Tibial artery (tissue), 4 donors: ENCODE measurements at regions not wholly inside any gene's neighbourhood (a gene's known extent, or its start where the extent isn't known, plus 50 kb on each side); places are given as distances from the start of the nearest gene placed in this dataset.

Experiments
- DNase-seq, 2 donors: peaks; one replicate each; pipeline ENCODE4 v3.0.0-alpha.2; 2019
- H3K27ac ChIP-seq, 2 donors: fragments of 200-600 bp; sonication (generic) in 1 of 2; 1 replicate in 1 of 2; 2 replicates in 1 of 2; pipeline ENCODE4 v1.5.1; 2018 to 2019; ENCODE audit warnings: mild to moderate bottlenecking in 1 of 2
- H3K27me3 ChIP-seq, 2 donors: fragments of 200-600 bp; sonication (generic) in 1 of 2; one replicate each; pipeline versions ENCODE4 v1.5.1 to v1.6.0; 2016 to 2019
- H3K36me3 ChIP-seq, 3 donors: fragments of 200-600 bp; sonication (generic) in 2 of 3; one replicate each; pipeline ENCODE4 v1.5.1; 2016 to 2019; ENCODE audit warnings: mild to moderate bottlenecking in 2 of 3
- H3K4me1 ChIP-seq, 4 donors: fragments of 200-600 bp; sonication (generic) in 2 of 4; 1 replicate in 3 of 4; 2 replicates in 1 of 4; pipeline ENCODE4 v1.5.1; 2016 to 2019
- H3K4me3 ChIP-seq, 2 donors: fragments of 200-600 bp; sonication (generic) in 1 of 2; 1 replicate in 1 of 2; 2 replicates in 1 of 2; pipeline ENCODE4 v1.5.1; 2018 to 2019; ENCODE audit warnings: mild to moderate bottlenecking in 2 of 2
- H3K9me3 ChIP-seq, 3 donors: fragments of 200-600 bp; sonication (generic) in 1 of 3; one replicate each; pipeline ENCODE4 v1.5.1; 2016 to 2019
- intact Hi-C: fragments of 100-400 bp; cut with DNase I; formaldehyde crosslinking; loops from one replicate; pipeline ENCODE4 v1.15.0; 2023; ENCODE audit warnings: low total_unique reads
- TF ChIP-seq, protein P1 (sequence below), 2 experiments: fragments of 200-600 bp in 1 of 2; fragments of 450-650 bp in 1 of 2; IDR thresholded peaks; one replicate each; pipeline ENCODE4 v1.5.1; 2017 to 2019; ENCODE audit warnings: antibody characterized with exemption in 2 of 2, mild to moderate bottlenecking in 1 of 2, moderate library complexity in 1 of 2

DNA sequence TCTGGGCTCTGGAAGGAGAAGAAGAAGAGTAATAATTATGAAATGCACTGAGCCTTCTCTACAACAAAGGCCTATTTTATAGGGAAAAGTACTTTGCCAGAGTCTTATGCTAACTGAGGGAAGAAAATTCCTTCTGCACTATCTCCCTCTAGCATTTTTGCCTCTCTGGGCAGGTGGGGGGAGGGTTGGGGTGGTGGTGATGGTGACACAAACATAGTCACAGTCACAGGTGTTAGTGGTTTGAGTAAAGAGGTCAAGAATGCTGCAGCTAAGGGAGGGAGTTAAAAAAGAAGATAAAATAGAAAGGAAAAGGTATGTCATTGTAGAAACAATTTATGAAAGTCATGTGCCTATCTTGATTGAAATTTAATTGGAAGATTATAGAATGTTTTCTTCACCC is 140.8 kb upstream of the COL3A1 start:
- Histone ChIP-seq H3K4me3 (no peak overlapping the region), H3K9me3 (peaks cover 0 to 8% (median 4%) of the 10 kb centered on the region in 3 donors), H3K27ac (no peak overlapping the region), H3K36me3 (peaks cover 0 to under 1% (median 0%) of the 10 kb centered on the region in 3 donors), H3K4me1 (no peaks in the 10 kb centered on the region), H3K27me3 (no peaks in the 10 kb centered on the region)
- intact Hi-C loops = no loop called here
- DNase-seq = no peak
- TF ChIP-seq, protein P1, sequence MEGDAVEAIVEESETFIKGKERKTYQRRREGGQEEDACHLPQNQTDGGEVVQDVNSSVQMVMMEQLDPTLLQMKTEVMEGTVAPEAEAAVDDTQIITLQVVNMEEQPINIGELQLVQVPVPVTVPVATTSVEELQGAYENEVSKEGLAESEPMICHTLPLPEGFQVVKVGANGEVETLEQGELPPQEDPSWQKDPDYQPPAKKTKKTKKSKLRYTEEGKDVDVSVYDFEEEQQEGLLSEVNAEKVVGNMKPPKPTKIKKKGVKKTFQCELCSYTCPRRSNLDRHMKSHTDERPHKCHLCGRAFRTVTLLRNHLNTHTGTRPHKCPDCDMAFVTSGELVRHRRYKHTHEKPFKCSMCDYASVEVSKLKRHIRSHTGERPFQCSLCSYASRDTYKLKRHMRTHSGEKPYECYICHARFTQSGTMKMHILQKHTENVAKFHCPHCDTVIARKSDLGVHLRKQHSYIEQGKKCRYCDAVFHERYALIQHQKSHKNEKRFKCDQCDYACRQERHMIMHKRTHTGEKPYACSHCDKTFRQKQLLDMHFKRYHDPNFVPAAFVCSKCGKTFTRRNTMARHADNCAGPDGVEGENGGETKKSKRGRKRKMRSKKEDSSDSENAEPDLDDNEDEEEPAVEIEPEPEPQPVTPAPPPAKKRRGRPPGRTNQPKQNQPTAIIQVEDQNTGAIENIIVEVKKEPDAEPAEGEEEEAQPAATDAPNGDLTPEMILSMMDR (IDR thresholded peaks at IDR 0.05) = no peak

DNA sequence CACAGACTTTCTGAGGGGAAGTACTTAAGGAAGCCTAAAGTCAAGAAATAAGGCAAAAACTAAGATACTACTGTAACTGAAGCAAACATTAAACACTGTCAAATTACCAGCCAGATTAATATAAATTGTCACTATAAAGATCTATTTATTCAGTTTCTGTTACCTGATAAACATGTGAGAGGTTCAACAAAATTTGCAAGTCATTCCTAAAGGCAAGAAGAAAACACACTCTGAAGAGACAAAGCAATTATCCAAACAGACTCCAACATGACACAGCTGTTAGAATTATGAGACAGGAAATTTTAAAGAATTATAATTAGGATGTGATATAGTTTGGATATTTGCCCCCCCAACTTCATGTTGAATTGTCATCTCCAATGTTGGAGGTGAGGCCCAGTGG is 140.4 kb upstream of the COL3A1 start:
- TF ChIP-seq, protein P1 (IDR thresholded peaks at IDR 0.05) = no peak
- peaks cover 0 to 13% (median 4%) of the 10 kb centered on the region in 3 donors for H3K9me3 ChIP-seq
- DNase-seq = no peak
- no peaks in the 10 kb centered on the region for H3K36me3 ChIP-seq
- H3K27ac ChIP-seq = no peak overlapping the region
- H3K4me1 ChIP-seq = no peaks in the 10 kb centered on the region
- intact Hi-C loops = no loop called here
- no peak overlapping the region for H3K4me3 ChIP-seq
- no peaks in the 10 kb centered on the region for H3K27me3 ChIP-seq

DNA sequence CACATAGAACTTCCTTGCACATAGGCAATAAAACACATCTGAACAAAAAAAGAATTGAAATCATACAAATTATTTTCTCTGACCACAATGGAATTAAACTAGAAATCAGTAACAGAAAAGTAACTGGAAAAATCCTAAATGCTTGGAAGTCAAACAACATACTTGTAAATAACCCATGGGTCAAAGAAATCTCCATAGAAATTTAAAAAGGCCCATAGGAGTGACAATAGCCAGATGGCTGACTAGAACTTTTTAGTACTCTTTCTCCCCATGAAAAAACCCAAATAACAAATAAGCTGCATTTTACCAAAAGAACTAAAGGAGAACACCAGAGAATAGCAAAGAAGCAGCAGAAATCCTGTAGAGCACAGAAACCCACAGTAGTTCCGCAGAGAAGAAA is 139.2 kb upstream of the COL3A1 start:
- Histone ChIP-seq H3K4me1 (no peaks in the 10 kb centered on the region), H3K27me3 (no peaks in the 10 kb centered on the region), H3K9me3 (peaks cover 0 to 9% (median 4%) of the 10 kb centered on the region in 3 donors), H3K4me3 (no peak overlapping the region), H3K27ac (no peak overlapping the region), H3K36me3 (no peaks in the 10 kb centered on the region)
- DNase-seq = no peak
- TF ChIP-seq, protein P1 (IDR thresholded peaks at IDR 0.05) = no peak
- intact Hi-C loops = no loop called here

DNA sequence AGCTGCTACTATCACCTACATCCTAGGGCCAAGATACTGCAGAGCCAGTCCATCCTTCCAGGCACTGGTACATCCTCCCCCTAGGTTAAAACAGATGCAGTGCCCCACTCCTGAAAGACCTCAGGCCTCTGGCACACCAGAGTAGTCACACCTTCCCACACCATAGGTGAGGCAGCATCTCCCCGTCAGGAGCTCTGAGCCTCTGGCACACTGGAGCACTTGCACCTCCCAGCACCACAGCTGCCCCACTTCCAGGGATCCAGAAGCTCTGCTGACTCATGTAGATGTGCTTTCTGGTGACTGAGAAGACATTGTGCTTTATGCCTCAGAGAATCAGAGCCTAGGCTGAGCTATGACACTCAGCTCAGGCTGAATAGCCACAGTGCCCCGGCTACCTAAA is 138.4 kb upstream of the COL3A1 start:
- Histone ChIP-seq H3K4me3 (no peak overlapping the region), H3K4me1 (no peaks in the 10 kb centered on the region), H3K27me3 (no peaks in the 10 kb centered on the region), H3K27ac (no peak overlapping the region), H3K36me3 (no peaks in the 10 kb centered on the region), H3K9me3 (peaks cover 0 to 11% (median 5%) of the 10 kb centered on the region in 3 donors)
- no peak for DNase-seq
- intact Hi-C loops = no loop called here
- TF ChIP-seq, protein P1 (IDR thresholded peaks at IDR 0.05) = no peak

DNA sequence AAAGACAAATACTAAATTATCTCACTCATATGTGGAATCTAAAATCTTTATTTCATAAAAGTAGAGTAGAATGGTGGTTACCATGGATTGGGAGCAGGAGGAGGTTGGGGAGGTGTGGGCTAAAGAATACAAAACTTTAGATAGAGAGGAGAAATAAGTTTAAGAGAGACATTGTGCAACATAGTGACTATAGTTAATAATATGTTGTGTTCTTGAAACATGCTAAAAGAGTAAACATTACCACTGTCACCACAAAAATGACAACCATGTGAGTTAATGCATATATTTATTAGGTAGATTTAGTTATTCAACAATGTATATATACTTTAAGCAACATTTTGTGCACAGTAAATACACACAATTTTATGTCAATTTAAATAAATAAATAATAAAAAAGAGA is 128.5 kb upstream of the COL3A1 start:
- TF ChIP-seq, protein P1 (IDR thresholded peaks at IDR 0.05) = no peak
- peaks cover 0 to 4% (median 2%) of the 10 kb centered on the region in 4 donors for H3K4me1 ChIP-seq
- no peak overlapping the region for H3K4me3 ChIP-seq
- intact Hi-C loops = no loop called here
- peaks cover 0 to 4% (median 4%) of the 10 kb centered on the region in 3 donors for H3K9me3 ChIP-seq
- no peak overlapping the region for H3K27ac ChIP-seq
- no peaks in the 10 kb centered on the region for H3K27me3 ChIP-seq
- DNase-seq = no peak
- H3K36me3 ChIP-seq = no peaks in the 10 kb centered on the region

DNA sequence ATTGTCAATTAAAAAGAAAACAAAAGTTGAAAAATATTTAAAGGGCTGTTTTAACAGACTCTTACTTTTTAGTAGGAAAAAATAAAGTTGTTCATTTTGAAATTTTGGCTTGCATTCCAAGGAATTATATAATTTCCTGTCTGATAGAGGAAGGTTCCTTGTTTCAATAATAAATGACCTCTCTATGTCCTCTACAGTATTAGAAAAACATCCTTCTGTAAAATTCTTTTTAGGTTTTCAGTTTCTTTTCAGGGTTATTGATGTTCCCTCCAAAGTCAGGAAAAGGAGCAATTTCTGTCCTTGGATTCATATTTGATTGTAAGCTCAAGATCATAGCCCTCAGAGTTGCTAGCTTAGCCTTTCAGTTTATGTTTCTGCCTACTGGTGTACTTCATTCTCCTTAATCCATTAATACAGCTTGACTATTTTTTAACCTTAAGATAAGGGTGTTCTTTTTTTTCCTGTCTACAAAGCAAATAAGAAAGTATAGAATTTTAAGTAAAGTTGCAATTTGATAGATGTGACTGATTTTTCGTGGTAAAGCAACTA is 125.2 kb upstream of the COL3A1 start:
- H3K4me3 ChIP-seq = no peak overlapping the region
- DNase-seq = no peak
- no peaks in the 10 kb centered on the region for H3K9me3 ChIP-seq
- intact Hi-C loops = no loop called here
- TF ChIP-seq, protein P1 (IDR thresholded peaks at IDR 0.05) = no peak
- H3K36me3 ChIP-seq = no peaks in the 10 kb centered on the region
- no peaks in the 10 kb centered on the region for H3K27me3 ChIP-seq
- H3K4me1 ChIP-seq = peaks cover 0 to 9% (median 2%) of the 10 kb centered on the region in 4 donors
- H3K27ac ChIP-seq = no peak overlapping the region
